ENCODE measurements at regions not wholly inside any gene's neighbourhood (a gene's known extent, or its start where the extent isn't known, plus 50 kb on each side); places are given as distances from the start of the nearest gene placed in this dataset.

DNA sequence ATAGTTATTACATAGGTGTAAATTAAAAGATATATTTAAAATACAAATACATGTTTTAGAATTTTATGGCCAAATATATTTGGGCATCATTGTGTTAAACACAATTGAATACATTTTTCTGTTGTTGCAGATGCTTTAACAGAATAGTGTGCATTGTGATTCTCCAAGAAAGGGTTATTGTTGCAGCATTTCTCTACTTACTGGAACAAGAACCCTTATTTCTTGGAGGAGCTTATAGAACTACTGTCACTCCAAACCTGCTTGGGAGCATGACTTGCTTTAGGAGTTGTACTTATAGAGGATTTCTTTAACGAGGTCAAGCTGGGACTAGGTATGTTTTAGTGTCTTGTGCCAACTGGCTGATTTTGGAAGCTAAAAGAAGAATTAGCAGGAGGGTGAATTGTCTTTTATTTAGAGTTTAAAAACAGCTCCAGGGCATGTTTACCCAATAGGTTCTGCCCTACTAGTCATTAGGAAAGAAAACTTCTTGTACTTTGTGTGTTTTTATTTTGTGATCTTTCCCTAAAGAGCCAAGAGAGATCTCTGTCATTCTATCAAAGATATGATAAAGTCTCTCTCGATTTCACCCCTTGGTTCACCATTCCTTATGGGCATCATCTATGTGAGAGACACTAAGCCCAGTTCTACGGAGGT is 279.8 kb upstream of the SALL1 start:
- no peak for DNase-seq (ENCODE audit: low read depth)

DNA sequence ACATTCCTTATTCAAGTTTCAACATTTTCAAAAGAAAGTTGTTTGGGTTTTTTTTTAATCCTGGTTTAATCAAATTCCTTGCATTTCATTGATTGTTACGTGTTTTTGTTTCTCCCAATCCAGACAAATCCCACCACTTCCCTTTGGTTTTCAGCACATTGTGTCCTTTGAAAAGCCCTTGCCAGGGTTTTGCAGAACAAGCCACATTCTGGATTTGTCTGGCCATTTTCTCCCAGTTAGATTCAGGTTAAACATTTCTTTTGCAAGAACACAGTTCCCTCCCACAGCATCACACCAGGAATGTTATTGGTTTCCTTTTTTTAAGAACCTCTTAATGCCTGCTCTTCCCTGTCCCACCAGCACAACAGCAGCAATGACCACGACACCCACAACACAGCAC is 278.0 kb upstream of the SALL1 start:
- no peak for DNase-seq (ENCODE audit: low read depth)

DNA sequence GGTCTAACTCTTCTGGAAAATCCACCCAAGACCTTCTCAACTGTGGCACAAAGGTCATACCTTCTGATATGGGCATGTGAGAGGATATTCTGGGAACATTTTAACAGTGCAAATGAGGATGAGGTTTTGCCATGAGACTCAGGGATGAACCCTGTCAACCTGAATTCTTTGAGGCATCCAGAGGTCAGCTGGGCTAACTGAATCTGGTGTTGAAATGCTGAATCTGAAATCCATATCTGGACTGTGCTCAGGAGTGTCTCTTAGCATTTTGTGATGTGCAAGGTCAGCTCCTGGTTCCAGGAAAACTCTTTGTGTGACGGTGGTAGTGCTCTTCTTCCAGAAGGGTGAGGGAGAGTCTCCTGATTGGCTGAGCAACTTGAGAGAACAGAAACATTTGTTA is 276.0 kb upstream of the SALL1 start:
- no peak for DNase-seq (ENCODE audit: low read depth)

DNA sequence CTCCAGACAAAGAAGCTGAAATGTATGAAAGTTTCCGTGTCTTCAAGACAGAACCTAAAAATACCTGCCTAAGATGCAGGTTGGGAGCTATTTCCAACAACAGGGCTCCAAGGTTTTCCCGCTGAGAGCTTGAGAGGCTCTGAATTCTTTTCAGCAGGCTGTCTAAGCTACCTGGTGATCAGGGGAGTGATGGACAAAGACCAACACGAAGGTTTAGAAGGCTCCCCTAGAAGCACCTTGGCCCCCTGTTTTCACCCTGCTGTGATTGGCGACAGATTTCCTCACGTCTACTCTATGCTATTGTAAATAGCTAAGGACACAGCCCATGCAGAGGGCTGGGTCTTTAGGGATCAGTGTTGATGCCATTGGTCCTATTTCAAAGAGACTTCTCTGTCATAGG is 275.2 kb upstream of the SALL1 start:
- no peak for DNase-seq (ENCODE audit: low read depth)

DNA sequence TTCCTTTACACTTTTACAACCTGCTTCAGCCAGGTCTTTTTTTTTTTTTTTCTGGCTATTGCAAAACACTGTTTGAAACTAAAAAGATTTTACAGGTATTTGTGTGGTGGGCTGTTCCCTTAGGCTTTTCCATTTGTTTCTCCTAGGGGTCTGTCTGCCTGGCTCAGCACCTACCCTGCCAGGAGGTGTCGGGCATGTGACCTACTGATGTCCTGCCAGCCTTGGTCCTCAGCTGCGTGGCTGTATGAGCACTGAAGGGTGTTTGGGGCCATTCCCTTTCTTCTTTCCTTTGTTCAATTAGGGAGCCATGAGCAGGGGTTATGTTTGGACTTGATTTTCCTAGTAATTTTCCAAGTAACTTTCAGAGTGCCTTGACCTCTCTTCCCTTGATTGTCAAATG is 269.2 kb upstream of the SALL1 start:
- DNase-seq (ENCODE audit: low read depth), result no peak

DNA sequence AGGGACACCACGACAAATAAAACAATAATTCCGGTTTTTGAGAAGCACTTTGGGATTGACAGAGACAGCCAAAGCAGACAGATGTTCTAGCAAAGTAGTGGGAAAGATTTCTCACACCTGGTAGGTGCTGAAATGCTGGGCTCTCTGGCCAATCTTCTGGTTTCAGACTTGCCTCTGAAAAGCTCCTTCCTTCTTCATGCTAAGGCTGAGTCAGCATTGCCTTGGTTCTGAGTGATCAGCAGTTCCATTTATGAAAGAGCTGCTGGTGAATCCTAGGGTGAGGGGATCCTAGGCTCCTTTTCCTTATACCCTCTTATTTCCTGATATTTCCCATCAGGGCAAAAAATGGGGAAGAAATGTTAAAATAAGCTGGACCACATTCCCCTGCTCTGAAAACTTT is 268.7 kb upstream of the SALL1 start:
- DNase-seq (ENCODE audit: low read depth), result no peak

DNA sequence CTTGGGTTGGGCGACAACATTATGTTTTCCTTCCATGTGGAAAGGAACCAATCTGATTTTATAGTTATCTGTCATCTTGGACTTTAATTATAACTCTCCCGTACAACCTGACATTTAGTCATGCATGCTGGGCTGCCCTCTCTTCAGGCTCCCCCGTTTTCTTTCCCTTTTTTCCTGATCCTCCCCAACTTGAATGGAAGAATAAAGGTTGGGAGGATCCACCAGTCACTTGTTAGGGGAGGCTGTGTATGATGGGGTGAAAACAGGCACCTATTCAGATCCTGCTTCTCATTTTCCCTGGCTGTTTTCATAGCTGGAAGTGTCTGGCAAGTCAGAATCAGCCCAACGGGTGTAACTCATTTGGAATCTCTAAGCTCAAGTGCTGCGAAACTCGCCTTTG is 267.2 kb upstream of the SALL1 start:
- no peak for DNase-seq (ENCODE audit: low read depth)

DNA sequence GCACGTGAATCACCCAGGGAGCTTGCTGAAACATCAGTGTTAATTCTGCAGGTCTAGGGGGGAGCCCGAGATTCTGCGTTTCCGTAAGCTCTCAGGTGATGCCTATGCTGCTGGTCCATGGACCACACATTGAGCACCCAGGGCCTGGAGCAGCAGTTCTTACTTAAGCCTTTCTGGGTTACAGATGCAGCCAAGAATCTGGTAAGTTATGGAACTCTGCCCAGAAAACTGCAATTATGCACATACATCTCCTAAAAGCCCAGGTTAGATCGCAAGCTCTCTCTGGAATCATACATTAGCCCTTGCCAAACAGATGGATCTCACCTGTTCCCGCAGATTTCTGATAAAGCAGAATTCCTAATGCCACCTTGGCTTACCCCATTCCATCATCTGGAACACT is 265.9 kb upstream of the SALL1 start:
- DNase-seq (ENCODE audit: low read depth), result no peak

DNA sequence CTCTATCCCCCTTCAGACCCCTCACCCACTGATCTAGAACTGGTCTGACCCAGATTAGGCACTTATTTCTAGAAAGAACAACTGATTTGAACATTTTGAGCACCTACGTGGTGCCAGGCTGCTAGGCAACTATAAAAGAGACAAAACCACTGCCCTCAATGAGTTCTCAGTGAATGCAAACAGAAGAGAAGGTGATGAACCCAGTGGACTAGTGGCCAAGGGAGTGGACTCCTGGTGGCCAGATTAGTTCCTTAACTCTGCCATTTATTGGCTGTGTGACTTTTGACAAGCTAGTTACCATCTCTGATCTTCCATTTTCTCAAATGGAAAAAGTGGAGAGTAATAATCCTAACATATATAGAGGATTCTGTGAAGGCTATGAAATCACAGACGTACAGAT is 259.1 kb upstream of the SALL1 start:
- no peak for DNase-seq (ENCODE audit: low read depth)

DNA sequence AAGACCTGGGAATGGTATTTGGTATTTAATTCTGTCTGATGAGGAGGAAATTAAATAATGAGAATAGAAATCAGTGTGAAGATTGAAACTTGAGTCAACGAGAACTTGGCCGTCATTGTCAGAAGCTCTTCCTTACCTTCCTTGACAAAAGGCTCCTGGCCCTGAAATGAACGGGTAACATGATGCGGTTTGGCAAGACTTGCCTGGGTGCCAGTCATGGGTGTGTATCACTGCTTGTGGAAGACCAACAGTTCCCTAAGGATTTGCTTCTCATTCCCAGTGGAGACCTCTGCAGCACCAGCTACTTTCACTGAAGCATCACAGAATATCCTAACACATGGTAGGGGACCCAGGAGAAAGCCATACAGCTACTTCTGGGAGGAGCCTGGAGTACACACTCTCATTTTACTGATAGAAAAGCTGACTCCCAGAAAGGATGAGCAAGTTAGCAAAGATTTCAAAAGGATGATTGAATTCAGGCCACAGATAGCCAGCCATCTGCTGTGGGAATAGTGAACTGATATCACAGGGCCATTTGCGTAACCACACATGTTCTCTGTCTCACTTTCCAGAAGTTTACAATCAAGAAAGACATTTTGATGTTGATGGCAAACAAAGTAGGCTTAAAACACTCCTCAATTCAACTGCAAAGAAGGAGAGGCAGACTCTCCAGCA is 258.1 kb upstream of the SALL1 start:
- no peak for DNase-seq (ENCODE audit: low read depth)

DNA sequence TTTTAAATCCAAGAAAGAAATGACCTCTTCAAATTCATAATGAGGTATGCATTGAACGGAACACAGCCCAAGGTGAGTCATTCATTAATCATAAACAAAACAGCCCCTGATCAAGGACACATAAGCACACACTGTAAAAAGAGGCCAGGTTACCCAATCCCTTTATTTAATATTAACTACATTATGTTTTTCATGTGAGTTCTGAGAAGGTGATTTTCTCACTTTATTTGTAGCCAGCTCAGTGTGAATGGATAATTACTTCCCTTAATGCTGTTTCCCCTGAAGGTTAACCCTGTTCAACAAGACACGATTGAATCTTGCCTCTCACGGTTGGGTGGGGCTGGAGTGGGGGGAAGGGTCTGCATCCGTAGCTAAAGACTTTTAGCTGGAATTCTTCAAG is 257.3 kb upstream of the SALL1 start:
- DNase-seq (ENCODE audit: low read depth), result no peak

DNA sequence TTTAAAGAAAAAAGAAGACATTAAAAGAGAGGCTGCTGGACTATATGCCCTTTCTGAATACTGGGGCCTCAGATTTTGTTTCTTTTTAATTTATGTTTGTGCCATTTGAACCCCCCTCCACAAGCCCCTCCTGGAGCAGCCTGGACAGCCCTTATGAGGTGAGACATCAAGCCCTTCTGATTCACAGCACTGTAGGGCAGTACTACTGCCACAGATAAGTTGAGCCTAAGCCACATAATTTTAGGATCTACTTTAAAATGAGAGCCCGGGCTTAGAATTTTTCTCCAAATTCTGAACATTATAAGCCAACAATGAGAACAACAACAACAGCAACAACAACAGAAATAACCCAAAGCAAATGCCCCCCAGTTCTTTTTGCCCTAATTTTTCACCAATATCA is 256.9 kb upstream of the SALL1 start:
- no peak for DNase-seq (ENCODE audit: low read depth)

DNA sequence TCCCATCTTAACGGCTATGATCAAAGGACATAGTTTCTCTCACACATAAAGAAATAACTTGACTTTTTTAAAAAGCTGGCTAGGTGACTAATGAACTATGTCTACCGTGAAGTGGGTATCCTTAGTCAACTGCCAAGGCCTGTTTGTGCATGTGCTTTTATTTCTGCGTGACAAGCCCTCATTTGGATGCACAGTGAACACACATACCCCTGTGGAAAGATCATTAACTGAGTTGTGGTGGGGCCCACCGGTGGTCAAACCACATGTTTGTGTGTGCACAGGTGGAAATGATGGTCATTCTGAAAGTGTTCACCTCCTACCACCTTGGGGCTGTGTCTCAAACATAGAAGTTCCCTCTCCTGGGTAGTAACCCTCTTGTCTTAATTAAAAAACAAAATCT is 256.1 kb upstream of the SALL1 start:
- DNase-seq (ENCODE audit: low read depth), result no peak

DNA sequence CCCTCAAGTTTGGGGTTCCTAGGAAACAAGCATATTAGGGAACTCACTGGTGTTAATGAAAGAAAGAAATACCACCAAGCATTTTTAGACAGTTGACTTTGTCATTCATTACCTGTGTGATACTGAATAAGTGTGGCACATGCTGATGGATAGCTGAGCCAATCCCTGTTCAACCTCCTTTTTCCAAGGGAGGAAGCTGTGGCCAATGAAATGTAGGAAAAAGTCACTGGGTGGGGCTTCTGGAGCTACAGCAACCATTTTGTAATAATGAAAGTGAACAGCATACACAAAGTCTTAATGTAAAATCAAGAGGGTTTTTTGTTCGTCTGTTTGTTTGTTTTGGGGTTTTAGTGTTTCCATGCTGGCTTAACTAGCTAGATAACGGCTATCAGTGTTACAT is 254.3 kb upstream of the SALL1 start:
- DNase-seq (ENCODE audit: low read depth), result no peak

DNA sequence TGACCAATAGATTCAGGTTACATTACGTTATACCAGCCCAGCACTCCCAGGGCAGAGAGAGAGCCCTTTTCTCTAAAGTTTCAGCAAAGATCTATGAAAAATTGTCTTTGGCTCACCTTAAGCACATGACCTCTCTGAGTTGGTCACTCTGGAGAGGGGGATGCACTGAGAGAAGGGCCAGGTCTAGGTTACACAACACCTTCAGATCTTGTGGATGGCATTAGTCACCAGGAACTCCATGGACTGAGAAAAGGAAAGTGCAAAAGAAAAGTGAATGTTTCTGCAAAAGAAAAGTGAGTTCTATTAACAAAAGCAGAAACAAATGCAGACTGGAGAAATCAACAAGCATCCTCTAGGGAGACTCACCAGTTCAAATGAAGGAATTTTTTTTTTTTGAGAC is 253.3 kb upstream of the SALL1 start:
- DNase-seq (ENCODE audit: low read depth), result no peak

DNA sequence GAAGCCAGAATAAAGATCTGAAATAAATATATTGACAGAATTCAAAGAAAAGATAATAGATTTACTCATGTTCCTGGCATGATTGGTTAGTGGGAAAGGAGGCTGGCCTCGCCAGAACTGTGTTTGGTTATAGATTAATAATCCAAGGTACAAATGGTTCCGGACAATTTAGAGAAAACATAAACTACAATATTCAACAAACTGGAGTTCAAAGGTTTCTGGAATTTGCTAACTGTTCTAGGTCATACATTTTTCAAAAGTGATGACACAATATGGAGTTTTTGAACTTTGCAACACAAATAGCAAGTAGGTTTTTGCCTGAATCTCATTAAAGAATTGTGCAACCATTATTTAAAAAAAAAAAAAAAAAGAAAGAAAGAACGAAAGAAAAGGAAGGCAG is 251.7 kb upstream of the SALL1 start:
- no peak for DNase-seq (ENCODE audit: low read depth)

DNA sequence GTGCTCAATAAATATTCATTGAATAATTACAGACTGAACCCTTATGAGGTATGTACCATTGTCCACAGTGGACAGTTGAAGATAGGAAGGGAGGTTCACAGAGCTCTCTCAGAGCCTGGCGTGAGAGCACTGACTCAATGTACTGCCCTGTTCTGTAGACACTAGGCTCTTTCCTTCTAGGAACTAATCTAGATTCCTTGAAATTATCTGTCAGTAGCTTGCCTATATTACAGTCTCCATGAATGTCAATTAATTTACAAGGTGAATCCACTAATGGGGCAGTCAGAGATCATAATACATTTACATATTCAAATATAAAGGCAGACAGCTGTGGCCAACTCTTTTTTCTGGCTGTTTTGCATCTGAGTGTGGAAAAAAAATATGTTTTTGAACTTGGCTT is 251.2 kb upstream of the SALL1 start:
- no peak for DNase-seq (ENCODE audit: low read depth)

DNA sequence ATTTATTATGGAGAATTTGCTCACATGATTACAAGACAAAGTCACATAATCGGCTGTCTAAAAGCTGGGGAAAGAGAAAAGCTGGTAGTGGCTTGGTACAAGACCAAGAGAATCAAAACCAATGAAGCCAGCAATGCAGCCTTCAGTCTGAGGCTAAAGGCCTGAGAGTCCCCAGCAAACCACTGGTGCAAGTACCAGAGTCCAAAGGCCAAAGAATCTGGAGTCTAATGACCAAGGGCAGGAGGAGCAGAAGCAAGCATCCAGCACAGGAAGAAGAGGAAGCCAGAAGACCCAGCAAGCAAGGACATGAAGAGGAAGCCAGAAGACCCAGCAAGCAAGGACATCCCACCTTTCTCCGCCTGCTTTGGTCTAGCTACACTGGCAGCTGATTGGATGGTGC is 250.6 kb upstream of the SALL1 start:
- DNase-seq (ENCODE audit: low read depth), result no peak

DNA sequence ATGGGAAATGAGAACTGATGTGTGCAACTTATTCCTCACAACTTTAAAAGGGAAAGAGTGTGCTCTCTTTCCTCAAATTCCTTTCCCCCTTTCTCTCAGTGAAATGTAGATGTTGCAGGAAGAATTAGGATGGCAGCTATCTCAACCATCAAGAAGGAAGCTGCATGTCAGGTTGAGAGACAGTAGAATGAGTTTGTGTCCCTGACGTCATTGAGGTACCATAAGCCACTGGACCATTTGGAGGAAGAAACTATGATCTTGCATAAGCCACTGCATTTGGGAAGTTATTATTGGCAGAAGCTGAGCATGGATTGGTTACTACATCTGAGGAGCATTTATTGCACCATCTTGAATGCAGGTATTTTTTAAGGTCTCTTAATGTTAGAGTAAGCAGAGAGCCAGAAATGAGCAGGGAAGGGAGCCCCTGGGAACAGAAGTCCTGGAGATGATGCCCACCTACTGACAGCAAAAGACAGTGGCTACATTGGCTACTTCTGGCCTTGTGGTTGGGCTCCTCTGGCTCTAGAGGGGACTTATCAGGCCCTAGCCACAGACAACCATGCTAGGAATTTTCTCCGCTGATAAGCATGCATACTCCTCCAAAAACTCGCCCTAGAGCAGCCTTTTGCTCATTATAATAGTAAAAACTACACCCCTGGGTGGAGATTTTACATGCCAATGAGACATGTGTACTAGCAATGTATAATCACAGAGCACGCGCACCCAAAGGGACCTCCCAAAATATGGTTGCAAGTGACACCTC is 249.0 kb upstream of the SALL1 start:
- DNase-seq (ENCODE audit: low read depth), result no peak

DNA sequence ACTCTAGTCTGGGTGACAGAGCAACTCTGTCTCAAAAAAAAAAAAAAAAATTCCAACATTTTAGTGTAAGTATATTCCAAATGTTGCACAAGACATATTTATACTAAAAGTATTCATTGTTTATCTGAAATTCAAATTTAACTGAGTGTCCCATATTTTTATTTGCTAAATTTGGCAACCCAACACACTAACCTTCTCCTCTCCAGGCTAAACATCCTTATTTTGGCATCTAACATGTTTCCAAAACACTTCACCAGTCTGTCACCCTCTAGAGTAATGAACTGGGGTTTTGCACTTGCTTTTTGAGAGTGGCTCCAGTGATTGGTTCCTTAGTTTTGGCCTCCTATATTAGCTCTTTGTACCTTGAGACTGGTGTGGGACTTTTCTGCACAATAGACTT is 243.4 kb upstream of the SALL1 start:
- DNase-seq (ENCODE audit: low read depth), result no peak

DNA sequence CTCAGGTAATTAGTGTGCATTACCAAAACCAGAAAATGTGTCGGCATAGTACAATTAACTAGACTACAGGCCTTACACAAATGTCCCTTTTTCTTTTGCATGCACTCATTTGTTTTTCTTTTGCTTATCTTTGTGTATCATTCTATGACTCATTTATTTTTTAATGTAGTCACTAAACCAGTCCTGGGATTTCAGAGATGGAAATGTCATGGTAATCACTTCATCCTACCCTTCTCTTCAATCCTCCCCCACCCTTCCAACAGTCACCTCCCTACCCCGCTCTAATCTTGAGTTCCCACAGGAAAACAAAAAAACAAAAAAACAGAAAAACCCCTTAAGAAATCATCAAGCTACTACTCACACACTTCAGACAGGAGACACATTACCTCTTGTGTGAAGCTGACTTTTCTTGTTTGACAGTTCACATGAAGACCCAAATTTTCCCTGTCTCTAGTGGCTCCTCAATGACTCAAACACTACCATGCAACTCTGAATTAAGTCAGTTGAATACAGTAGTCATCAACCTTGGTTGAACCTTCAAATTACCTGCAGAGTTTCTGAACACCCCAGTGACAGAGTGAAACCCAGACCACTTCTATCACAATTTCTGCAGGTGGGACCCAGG is 242.4 kb upstream of the SALL1 start:
- no peak for DNase-seq (ENCODE audit: low read depth)

DNA sequence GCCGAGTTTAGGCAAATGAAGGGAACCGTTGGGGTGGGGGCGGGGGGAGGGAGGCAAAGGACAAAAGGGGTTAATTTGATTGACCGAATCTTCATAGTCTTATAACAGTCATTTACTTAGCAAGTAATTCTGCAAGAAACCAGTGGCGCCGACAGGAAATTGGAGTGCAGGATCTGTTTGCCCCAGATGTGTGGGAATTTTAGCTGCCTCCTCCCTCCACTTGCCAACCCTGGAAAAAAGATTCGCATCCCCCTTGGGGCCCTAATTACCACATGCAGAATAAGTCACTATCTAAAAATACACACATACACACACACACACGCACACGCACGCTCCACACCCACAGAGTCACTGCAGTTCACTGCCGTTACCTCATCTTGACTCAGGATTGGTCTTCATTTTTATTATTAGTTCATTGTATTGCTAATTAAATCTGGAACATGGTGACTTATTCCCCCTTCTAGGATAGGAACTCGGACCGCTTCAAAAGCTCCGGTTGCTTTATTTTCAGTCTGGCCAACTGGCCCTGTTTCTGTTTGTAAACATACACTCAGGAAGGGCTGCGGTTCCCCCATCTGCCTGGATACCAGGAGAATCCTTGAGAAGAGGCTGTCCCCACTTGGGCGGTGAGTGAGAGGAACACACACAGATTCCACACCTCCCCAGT is 241.6 kb upstream of the SALL1 start:
- DNase-seq (ENCODE audit: low read depth), result no peak
